ENCODE measurements at regions not wholly inside any gene's neighbourhood (a gene's known extent, or its start where the extent isn't known, plus 50 kb on each side); places are given as distances from the start of the nearest gene placed in this dataset.

DNA sequence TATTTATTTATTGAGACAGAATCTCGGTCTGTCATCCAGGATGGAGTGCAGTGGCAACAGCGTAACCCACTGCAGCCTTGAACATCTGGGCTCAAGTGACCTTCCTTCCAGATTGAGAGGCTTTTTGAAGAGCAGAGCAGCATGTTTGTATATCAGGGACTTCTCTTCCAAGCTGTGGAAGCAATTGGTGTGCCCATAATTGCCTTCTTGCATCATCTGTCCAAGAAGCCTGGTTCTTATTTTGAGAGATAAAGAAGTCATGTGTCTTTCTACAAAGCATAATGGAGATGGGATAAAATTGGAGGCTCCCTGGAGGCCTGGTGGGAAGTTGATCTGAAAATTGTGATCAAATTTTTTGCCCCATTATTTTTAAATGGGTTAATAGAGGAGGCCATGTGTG lies 183.8 kb upstream of the MCTP2 start:
- DNase-seq: no peak

- DNase-seq: no peak
Measured at GRCh38 chr15:94042180-94042928, 189.0 kb upstream of the MCTP2 start.

GRCh38 chr15:94041746-94042145 lies 189.6 kb upstream of the MCTP2 start:
- no peak for DNase-seq

DNA sequence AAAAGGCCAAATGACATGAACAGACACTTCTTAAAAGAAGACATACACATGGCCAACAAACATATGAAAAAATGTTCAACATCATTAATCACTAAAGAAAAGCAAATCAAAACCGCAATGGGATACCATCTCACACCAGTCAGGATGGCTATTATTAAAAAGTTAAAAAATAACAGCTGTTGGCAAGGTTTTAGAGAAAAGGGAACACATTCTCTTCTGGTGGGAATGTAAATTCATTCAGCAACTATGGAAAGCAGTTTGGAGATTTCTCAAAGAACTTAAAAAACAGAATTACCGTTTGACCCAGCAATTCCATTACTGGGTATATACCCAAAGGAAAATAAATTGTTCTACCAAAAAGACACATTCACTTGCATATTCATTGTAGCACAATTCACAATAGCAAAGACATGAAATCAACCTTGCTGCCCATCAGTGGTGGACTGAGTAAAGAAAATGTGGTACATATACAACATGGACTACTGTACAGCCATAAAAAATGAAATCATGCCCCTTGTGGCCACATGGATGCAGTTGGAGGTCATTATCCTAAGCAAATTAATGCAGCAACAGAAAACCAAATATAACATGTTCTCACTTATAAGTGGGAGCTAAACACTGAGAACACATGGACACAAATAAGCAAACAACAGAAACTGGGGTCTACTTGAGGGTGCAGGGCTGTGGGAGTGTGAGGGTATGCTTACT lies 190.7 kb upstream of the MCTP2 start:
- DNase-seq: no peak

GRCh38 chr15:94036156-94036555 lies 195.2 kb upstream of the MCTP2 start:
- DNase-seq: no peak

GRCh38 chr15:94033683-94034020 lies 197.7 kb upstream of the MCTP2 start:
- no peak for DNase-seq

DNA sequence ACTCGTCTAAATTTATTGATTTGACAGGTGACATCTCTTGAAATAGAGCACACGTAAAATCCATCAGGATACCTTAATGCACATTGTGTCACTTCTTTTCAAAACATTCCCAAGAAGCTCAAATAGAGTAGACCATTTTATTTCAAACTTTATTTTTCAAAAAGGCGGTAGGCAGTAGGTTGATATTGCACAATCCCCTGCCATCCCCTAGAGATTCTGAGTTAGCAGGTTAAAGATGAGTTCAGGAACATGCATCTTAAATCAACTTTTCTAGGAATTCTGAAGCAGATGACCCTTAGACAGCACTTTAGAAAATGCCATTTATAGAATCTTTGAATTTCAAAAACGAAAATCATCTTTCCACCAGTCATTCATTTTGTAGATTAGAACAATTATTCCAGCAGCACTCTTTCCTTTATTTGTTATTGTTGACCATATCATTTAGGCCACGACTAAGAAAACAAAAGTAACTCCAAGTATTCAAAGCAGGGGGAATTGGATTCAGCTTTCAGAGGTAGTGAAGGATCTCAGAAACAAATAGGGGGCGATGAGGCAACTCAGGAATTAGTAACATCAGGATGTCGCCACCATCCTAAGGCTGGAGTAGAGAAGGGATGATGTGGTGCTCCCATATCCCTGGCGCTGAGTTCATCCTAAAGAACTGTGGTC lies 198.2 kb upstream of the MCTP2 start:
- no peak for DNase-seq

GRCh38 chr15:94032571-94032970 lies 198.8 kb upstream of the MCTP2 start:
- no peak for DNase-seq

- no peak for DNase-seq
Measured at GRCh38 chr15:94031072-94031471, 200.3 kb upstream of the MCTP2 start.

GRCh38 chr15:94029495-94029894 lies 201.9 kb upstream of the MCTP2 start:
- DNase-seq: no peak

GRCh38 chr15:94028809-94029208 lies 202.6 kb upstream of the MCTP2 start:
- DNase-seq: no peak

DNA sequence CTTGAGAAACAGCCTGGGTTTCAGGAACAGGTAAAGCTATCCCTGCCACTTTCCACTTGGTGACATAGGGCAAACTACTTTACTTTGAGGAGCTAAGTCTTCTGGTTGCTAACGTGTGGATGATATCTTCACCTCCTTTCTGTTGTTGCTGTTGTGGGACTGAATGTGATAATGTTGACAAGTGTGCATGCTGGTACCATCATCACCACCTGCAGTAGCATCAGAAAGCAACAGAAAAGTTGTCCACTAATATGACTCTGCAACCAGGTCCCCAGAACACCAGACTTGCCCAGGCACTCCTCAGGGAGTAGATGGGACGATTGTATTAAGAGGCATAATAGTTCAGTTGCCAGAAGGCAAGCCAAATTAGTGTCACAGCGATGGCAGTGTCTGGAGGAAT lies 203.2 kb upstream of the MCTP2 start:
- no peak for DNase-seq

DNA sequence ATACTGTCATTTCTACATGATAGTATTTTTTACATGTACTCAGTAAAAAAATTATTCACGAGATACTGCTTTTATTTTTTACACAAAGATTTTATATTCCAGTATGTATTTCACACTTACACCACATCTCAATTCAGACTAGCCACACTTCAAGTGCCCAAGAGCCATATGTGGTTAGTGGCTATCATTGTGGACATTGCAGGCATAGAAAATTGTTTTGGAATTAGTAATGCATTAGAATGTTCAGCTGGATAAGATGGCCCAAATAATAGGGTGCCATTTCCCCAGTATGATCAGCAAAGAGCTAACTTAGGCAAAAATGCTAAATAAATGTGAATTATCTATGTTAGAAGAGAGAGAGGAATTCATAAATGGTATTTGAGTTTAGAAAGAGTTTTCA lies 203.8 kb upstream of the MCTP2 start:
- DNase-seq: no peak

GRCh38 chr15:94026458-94027304 lies 204.7 kb upstream of the MCTP2 start:
- DNase-seq: no peak

DNA sequence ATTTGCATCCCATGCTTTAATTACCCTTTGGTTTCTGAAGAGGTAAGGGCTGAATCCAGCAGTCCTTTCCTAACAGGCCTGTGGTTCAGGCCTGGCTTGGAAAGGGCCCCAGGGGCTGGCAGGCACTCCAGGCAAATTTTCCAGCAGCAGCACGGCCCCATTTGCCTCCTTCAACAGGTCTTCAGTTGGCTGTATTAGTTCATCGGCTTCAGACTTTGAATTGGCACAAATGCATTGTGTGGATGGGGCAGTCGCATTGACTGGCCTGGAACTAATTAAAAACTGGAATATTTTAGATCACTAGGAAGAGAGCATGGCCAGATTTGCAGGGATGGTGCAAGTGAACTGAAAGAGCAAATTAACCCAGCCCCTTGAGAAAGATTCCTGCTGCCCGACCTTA lies 207.8 kb upstream of the MCTP2 start:
- DNase-seq: no peak

- no peak for DNase-seq
Measured at GRCh38 chr15:94021621-94022320, 209.6 kb upstream of the MCTP2 start.

DNA sequence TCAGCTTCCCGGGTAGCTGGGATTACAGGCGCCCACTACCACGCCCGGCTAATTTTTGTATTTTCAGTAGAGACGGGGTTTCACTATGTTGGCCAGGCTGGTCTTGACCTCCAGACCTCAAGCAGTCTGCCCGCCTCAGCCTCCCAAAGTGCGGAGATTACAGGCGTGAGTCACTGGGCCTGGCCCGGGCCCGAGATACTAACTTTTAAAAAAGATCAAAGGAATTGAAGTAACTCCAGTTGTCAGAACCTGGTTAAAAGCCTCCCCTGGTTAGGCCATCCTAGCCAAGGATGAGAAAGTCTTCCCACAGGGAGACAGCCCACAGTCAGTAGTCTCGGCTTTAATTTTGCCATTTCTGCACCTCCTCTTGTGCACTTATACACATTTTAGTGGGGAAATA lies 212.3 kb upstream of the MCTP2 start:
- no peak for DNase-seq

- DNase-seq: no peak
Measured at GRCh38 chr15:94015324-94015723, 216.0 kb upstream of the MCTP2 start.

- DNase-seq: no peak
Measured at GRCh38 chr15:94008104-94009074, 223.0 kb upstream of the MCTP2 start.

DNA sequence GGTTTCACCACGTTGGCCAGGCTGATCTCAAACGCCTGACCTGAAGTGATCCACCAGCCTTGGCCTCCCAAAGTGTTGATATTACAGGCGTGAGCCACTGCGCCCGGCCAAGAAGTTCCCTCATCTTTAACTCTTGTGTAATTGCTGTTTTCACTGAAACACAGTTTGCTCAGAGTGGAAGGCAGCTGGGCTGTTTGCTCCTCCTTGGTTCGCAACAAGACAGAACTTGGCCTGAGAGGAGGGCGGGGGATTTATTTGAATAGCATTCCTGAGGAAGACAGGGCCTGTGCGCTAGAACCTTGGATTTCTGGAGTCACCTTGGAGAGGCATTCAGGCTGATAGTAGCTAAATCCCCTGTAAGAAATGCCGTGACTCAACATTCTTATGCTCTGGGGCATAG lies 226.7 kb upstream of the MCTP2 start:
- no peak for DNase-seq

GRCh38 chr15:94002041-94002440 lies 229.3 kb upstream of the MCTP2 start:
- DNase-seq: no peak
